SK-N-SH treated with all-trans-retinoic acid at 6 μM for 48 hours (cell line): ENCODE measurements at regions not wholly inside any gene's neighbourhood (a gene's known extent, or its start where the extent isn't known, plus 50 kb on each side); places are given as distances from the start of the nearest gene placed in this dataset.

ENCODE experiments used
- ATAC-seq: fragments of 200-7000 bp; cut with Tn5 transposase; 3 replicates; pipeline ENCODE4 v1.9.1; 2020; ENCODE audit warnings: mild to moderate bottlenecking, moderate library complexity
- ARNTL ChIP-seq: fragments of 450-650 bp; formaldehyde crosslinking; IDR thresholded peaks from 2 replicates; pipeline ENCODE4 v1.5.0; 2020; ENCODE audit warnings: low read depth, mild to moderate bottlenecking, moderate library complexity, borderline replicate concordance
- CSDC2 ChIP-seq: fragments of 250-450 bp; sonication (Bioruptor Pico); IDR thresholded peaks from 2 replicates; pipeline ENCODE4 v1.5.0; 2020; ENCODE audit warnings: mild to moderate bottlenecking, moderate library complexity
- ESRRG ChIP-seq: fragments of 250-450 bp; sonication (Bioruptor Pico); IDR thresholded peaks from 2 replicates; pipeline ENCODE4 v1.6.1; 2021; ENCODE audit warnings: mild to moderate bottlenecking
- GLIS3 ChIP-seq: fragments of 250-450 bp; sonication (Bioruptor Pico); IDR thresholded peaks from 2 replicates; pipeline ENCODE4 v1.5.0; 2020; ENCODE audit warnings: mild to moderate bottlenecking, moderate library complexity
- ISL1 ChIP-seq: fragments of 250-450 bp; sonication (Bioruptor Pico); IDR thresholded peaks from 2 replicates; pipeline ENCODE4 v2.1.2; 2022; ENCODE audit warnings: mild to moderate bottlenecking, moderate library complexity
- OSR1 ChIP-seq: fragments of 250-450 bp; sonication (Bioruptor Pico); IDR thresholded peaks from 2 replicates; pipeline ENCODE4 v1.8.0; 2022; ENCODE audit warnings: moderate library complexity, mild to moderate bottlenecking, inconsistent platforms
- PPARA ChIP-seq: fragments of 250-450 bp; sonication (Bioruptor Pico); IDR thresholded peaks from 2 replicates; pipeline ENCODE4 v1.5.0; 2020; ENCODE audit warnings: mild to moderate bottlenecking, borderline replicate concordance
- SNAI2 ChIP-seq: fragments of 250-450 bp; sonication (Bioruptor Pico); IDR thresholded peaks from 2 replicates; pipeline ENCODE4 v1.5.0; 2020; ENCODE audit warnings: mild to moderate bottlenecking, moderate library complexity
- TCF4 ChIP-seq: fragments of 250-450 bp; sonication (Bioruptor Pico); IDR thresholded peaks from 2 replicates; pipeline ENCODE4 v1.8.0; 2021; ENCODE audit warnings: mild to moderate bottlenecking, moderate library complexity, borderline replicate concordance
- TOX ChIP-seq: fragments of 250-450 bp; sonication (Bioruptor Pico); IDR thresholded peaks from 2 replicates; pipeline ENCODE4 v1.8.0; 2021; ENCODE audit warnings: mild to moderate bottlenecking, moderate library complexity, borderline replicate concordance
- ZC3H10 ChIP-seq: fragments of 250-450 bp; sonication (Bioruptor Pico); IDR thresholded peaks from 2 replicates; pipeline ENCODE4 v1.5.1; 2021; ENCODE audit warnings: mild to moderate bottlenecking, moderate library complexity
- ZFP3 ChIP-seq: fragments of 250-450 bp; sonication (Bioruptor Pico); IDR thresholded peaks from 2 replicates; pipeline ENCODE4 v1.5.0; 2020; ENCODE audit warnings: mild to moderate bottlenecking, moderate library complexity
- ZFP30 ChIP-seq: fragments of 450-650 bp; formaldehyde crosslinking; IDR thresholded peaks from 2 replicates; pipeline ENCODE4 v1.5.0; 2022; ENCODE audit warnings: mild to moderate bottlenecking, moderate library complexity
- ZNF565 ChIP-seq: fragments of 450-650 bp; formaldehyde crosslinking; conservative IDR thresholded peaks from 2 replicates; pipeline ENCODE4 v1.5.0; 2020; ENCODE audit warnings: low read depth, mild to moderate bottlenecking, moderate library complexity
- ZNF70 ChIP-seq: fragments of 450-650 bp; formaldehyde crosslinking; IDR thresholded peaks from 2 replicates; pipeline ENCODE4 v1.5.0; 2020; ENCODE audit warnings: mild to moderate bottlenecking, moderate library complexity
- ZNF8 ChIP-seq: fragments of 450-650 bp; formaldehyde crosslinking; IDR thresholded peaks from 2 replicates; pipeline ENCODE4 v1.5.0; 2020; ENCODE audit warnings: mild to moderate bottlenecking, moderate library complexity
- TF ChIP-seq, protein P1 (sequence below): fragments of 250-450 bp; sonication (Bioruptor Pico); IDR thresholded peaks from 2 replicates; pipeline ENCODE4 v1.8.0; 2021; ENCODE audit warnings: low read depth, mild to moderate bottlenecking, moderate library complexity, borderline replicate concordance
- TF ChIP-seq, protein P2 (sequence below): fragments of 250-450 bp; sonication (Bioruptor Pico); IDR thresholded peaks from 2 replicates; pipeline ENCODE4 v1.5.1; 2020; ENCODE audit warnings: low read depth, mild to moderate bottlenecking, moderate library complexity
- TF ChIP-seq, protein P3 (sequence below): fragments of 250-450 bp; sonication (Bioruptor Pico); IDR thresholded peaks from 2 replicates; pipeline ENCODE4 v1.8.0; 2020; ENCODE audit warnings: mild to moderate bottlenecking, moderate library complexity, borderline replicate concordance
- TF ChIP-seq, protein P4 (sequence below): fragments of 250-450 bp; sonication (Bioruptor Pico); IDR thresholded peaks from 2 replicates; pipeline ENCODE4 v1.5.1; 2021; ENCODE audit warnings: mild to moderate bottlenecking, moderate library complexity

DNA sequence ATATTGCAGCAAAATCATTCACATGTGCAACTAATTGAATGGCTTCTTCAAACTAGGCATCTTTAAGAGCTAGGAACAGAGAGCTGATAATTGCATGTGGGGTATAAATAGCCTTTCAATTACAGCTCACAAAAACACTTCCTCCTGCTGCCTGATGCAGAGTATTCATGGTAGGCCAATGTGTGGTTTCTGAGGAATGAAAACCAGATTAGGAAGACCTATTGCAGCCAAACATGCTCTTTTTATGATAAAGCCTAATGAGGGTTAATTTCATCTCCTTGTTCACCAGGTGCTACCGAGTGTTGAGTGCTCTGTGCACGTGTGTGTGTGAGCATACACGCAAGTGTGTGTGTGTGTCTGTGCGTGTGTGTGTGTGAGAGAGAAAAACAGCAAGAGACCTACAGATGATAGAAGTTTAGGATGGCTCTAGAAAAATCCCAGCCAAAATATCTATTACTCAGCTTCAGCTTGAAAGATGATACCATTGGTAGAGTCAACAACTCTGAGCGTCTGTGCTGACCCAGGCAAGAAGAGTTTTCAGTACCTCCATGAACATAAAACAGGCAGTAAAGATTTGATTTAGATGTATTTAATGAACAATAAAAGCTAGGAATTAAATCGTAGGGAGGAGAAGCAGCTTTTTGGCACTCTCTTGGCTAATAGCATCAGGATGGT is 448.5 kb upstream of the ANKRD30A start (continued):
- TF ChIP-seq OSR1, result no peak
- TF ChIP-seq ZC3H10 (CRISPR knock-in tag), result no peak
- TF ChIP-seq ZNF8 (CRISPR knock-in tag), result no peak
- no peak for TF ChIP-seq ARNTL (CRISPR knock-in tag)
- TF ChIP-seq GLIS3, result no peak

DNA sequence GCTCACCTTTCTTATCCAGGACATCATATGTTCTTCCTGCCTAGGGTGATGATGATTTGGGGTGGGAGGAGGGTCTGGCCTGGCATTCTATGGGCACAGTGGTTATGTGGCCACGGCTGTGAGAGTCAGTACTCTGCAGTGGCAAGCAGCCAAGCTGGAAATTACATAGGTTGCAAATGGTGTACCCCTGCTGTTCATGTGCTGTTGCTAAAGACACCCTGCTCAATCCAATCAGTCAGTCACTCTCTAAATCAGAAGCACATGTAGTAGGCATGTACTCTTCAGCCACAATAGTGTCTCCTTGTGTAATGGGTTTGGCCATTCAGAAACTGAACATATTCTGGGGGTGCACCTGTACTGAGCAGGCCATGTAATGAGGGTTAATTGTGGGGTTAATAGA is 449.1 kb upstream of the ANKRD30A start:
- TF ChIP-seq ISL1 (CRISPR knock-in tag), result no peak
- ATAC-seq, result peak; percentile 16

DNA sequence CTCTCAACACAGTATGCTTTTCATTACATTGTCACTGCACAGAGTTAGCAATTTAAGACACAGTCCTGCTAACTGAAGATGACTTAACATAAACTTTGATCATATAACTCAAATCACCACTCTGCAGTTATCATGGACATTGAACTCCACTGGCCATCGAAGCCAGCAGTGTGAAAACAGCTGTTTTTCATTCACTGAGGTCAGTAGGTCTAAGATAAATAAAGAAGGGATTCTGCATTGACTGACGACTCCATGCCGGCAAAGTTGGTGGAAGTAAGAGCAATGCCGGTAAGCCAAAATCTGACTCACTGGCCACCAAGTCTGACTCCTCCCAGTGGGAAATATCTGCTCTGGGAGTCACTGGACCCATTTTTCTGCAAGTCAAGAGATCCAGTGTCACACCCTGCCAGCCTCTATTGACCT is 449.9 kb upstream of the ANKRD30A start:
- peak; percentile 79 for ATAC-seq
- TF ChIP-seq ISL1 (CRISPR knock-in tag), result no peak
- TF ChIP-seq TOX (CRISPR knock-in tag), result 0 out of 2 replicates have a peak, but pooled peaks have one; percentile 28

DNA sequence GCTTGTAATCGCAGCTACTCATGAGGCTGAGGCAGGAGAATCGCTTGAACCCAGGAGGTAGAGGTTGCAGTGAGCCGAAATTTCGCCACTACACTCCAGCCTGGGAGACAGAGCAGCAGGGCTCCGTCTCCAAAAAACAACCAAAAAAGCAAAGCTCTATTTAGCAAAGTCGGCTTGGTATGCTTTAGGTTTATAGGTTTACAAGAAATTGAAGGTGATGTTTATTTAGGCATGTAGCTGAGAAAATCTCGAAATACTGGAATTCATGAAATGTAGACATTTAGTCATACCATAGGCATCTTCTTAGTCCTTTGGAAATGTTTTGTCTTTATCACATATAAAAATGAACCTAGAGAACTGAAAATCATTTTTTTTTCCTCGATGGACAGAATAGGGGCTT is 453.8 kb upstream of the ANKRD30A start:
- ATAC-seq, result peak; percentile 42; the same call in 2 of the 3 replicates
- TF ChIP-seq SNAI2 (CRISPR knock-in tag), result no peak
- TF ChIP-seq, protein P1, sequence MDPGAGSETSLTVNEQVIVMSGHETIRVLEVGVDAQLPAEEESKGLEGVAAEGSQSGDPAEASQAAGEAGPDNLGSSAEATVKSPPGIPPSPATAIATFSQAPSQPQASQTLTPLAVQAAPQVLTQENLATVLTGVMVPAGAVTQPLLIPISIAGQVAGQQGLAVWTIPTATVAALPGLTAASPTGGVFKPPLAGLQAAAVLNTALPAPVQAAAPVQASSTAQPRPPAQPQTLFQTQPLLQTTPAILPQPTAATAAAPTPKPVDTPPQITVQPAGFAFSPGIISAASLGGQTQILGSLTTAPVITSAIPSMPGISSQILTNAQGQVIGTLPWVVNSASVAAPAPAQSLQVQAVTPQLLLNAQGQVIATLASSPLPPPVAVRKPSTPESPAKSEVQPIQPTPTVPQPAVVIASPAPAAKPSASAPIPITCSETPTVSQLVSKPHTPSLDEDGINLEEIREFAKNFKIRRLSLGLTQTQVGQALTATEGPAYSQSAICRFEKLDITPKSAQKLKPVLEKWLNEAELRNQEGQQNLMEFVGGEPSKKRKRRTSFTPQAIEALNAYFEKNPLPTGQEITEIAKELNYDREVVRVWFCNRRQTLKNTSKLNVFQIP (CRISPR knock-in tag), result no peak
- TF ChIP-seq TOX (CRISPR knock-in tag), result no peak
- no peak for TF ChIP-seq PPARA (CRISPR knock-in tag)
- TF ChIP-seq ZFP3, result no peak
- TF ChIP-seq OSR1, result no peak
- TF ChIP-seq ZNF70, result no peak
- no peak for TF ChIP-seq ARNTL (CRISPR knock-in tag)
- no peak for TF ChIP-seq ESRRG (CRISPR knock-in tag)
- TF ChIP-seq, protein P2, sequence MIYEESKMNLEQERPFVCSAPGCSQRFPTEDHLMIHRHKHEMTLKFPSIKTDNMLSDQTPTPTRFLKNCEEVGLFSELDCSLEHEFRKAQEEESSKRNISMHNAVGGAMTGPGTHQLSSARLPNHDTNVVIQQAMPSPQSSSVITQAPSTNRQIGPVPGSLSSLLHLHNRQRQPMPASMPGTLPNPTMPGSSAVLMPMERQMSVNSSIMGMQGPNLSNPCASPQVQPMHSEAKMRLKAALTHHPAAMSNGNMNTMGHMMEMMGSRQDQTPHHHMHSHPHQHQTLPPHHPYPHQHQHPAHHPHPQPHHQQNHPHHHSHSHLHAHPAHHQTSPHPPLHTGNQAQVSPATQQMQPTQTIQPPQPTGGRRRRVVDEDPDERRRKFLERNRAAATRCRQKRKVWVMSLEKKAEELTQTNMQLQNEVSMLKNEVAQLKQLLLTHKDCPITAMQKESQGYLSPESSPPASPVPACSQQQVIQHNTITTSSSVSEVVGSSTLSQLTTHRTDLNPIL, result no peak

DNA sequence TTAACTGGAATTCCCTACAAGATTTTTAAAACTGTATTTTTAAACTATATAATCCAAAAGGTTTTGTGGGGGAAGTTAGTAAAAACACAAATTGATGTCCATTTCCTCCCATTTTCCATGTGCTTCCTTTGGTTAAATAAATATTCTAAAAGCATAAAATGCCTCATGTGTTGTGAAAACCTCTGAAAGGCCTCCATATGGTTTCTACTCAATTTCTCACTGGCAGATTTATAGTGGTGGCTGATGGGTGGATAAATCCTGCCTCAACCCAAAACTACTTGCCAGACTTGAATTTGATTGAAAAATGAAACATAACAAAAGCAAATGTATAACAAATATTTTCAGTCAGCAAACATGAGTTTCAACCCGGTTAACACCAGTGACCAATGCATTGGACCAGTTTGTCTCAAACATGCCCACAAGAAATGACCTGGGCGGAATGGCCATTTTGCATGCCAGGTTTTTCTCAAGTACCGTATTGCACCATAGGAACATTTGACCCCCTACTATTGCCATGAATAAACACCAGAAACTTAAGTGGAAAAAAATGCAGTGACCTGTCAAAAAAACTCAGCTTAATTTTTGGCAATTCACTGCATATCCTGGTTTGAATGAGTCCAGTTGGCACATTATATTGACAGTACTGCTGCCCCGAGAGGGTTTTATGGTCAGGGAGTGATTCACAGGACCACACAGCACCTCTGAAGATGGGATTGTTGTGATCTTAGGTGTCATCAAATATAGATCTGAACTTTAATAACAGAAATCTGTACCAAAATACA is 454.6 kb upstream of the ANKRD30A start:
- no peak for ATAC-seq
- TF ChIP-seq PPARA (CRISPR knock-in tag) (no peak), OSR1 (no peak), ZNF70 (no peak), ZFP30 (no peak), ARNTL (CRISPR knock-in tag) (no peak), CSDC2 (CRISPR knock-in tag) (no peak), SNAI2 (CRISPR knock-in tag) (no peak), ISL1 (CRISPR knock-in tag) (no peak), ZNF8 (CRISPR knock-in tag) (no peak)
- TF ChIP-seq, protein P3, sequence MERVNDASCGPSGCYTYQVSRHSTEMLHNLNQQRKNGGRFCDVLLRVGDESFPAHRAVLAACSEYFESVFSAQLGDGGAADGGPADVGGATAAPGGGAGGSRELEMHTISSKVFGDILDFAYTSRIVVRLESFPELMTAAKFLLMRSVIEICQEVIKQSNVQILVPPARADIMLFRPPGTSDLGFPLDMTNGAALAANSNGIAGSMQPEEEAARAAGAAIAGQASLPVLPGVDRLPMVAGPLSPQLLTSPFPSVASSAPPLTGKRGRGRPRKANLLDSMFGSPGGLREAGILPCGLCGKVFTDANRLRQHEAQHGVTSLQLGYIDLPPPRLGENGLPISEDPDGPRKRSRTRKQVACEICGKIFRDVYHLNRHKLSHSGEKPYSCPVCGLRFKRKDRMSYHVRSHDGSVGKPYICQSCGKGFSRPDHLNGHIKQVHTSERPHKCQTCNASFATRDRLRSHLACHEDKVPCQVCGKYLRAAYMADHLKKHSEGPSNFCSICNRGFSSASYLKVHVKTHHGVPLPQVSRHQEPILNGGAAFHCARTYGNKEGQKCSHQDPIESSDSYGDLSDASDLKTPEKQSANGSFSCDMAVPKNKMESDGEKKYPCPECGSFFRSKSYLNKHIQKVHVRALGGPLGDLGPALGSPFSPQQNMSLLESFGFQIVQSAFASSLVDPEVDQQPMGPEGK, result no peak

DNA sequence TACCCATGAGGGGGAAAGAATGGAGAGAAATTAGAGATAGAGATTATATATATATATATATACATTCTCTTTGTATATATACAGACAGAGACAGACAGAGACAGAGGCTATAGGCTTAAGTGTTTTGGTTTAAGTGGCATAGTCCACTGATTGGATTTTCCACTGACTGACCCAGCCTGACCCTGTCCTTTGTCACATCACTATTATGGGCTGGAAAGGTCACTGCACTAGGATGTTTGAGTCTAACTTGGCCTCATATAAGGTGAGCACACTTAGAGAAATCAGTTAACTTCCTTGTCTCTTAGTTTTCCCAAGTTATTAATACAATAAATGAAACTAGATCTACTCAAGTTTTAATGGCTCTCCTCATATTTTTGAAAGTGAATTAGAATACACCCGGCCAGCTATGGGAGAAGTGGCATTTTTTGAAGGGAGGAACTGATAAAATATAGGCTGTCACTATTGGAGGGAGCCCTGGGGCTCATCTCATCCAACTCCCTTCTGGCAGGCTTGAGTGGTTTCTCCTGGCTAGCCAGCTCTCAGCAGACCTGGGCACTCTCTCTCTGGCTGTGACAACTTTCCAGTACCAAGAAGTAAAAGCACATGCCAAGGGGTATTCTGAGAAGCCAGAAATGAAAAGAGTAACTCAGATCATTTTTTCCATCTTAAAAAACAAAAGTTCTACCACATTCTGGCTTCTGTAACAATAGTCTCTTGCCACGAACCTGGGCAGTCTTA is 455.6 kb upstream of the ANKRD30A start:
- peak; percentile 22; the same call in 1 of the 3 replicates for ATAC-seq
- TF ChIP-seq ZNF565 (CRISPR knock-in tag) (no peak), ZNF70 (no peak), TCF4 (CRISPR knock-in tag) (no peak), ZFP3 (no peak)
- TF ChIP-seq, protein P3, result no peak
- TF ChIP-seq, protein P4, sequence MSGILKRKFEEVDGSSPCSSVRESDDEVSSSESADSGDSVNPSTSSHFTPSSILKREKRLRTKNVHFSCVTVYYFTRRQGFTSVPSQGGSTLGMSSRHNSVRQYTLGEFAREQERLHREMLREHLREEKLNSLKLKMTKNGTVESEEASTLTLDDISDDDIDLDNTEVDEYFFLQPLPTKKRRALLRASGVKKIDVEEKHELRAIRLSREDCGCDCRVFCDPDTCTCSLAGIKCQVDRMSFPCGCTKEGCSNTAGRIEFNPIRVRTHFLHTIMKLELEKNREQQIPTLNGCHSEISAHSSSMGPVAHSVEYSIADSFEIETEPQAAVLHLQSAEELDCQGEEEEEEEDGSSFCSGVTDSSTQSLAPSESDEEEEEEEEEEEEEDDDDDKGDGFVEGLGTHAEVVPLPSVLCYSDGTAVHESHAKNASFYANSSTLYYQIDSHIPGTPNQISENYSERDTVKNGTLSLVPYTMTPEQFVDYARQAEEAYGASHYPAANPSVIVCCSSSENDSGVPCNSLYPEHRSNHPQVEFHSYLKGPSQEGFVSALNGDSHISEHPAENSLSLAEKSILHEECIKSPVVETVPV (CRISPR knock-in tag), result no peak
